Omental fat pad (tissue), 3 donors: ENCODE measurements at regions not wholly inside any gene's neighbourhood (a gene's known extent, or its start where the extent isn't known, plus 50 kb on each side); places are given as distances from the start of the nearest gene placed in this dataset.

Source experiments
- ATAC-seq: fragments of 150-250 bp; one replicate; pipeline ENCODE4 v1.9.1; 2016; ENCODE audit warnings: mild to moderate bottlenecking, moderate library complexity; ENCODE audit not compliant: low FRiP score
- DNase-seq: peaks from one replicate; pipeline ENCODE4 v3.0.0-alpha.2; 2019; ENCODE audit warnings: low spot score
- CTCF ChIP-seq, 3 donors: fragments of 450-650 bp; IDR thresholded peaks; one replicate each; pipeline ENCODE4 v1.5.1; 2016 to 2017; ENCODE audit warnings: antibody characterized with exemption in 3 of 3, mild to moderate bottlenecking in 3 of 3, moderate library complexity in 2 of 3

- TF ChIP-seq CTCF (IDR thresholded peaks at IDR 0.05): no peak
These were observed 154.6 kb downstream of the CYRIA start for GRCh38 chr2:16511041-16511440.

DNA sequence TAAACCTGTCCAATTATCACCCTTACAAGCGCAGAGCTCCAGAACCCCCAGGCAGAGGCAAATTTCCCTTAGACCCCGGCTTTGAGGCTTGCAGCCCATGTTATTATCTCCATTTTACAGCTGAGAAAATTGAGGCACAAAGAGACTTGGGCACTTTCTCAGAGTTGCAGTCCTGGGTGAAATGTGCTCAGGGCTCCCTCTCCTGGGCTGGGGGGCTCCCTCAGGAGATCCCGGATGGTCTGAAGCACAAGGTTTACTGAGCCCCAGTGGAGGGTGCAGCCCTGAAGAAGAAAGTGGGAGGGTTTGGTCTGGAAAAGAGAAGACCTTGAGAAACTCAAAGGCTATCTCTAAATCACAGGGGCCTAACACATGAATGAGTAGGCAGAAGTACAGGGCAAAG is 156.6 kb downstream of the CYRIA start:
- ATAC-seq: no peak
- no peak for DNase-seq
- no peak for TF ChIP-seq CTCF (IDR thresholded peaks at IDR 0.05)

More at GRCh38 chr2:16511041-16511440, 154.6 kb downstream of the CYRIA start:
- ATAC-seq (no peak), DNase-seq (no peak)

DNA sequence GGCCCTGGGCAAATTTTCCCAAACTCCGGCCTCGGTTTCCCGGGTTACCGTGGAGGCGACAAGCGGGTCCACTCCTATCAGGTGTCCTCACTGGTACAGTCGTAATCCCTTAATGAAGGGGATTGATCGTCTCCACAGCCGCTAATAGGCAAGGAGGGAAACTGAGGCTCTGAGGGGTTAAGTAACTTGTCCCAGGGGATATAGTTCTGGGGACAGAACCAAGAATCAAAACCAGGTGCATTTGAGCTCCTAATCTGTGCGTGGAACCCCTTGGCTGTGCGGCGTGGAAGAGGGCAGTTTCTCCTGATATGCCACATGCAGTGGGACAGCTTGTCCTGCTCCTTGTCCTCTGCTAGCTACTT is 157.2 kb downstream of the CYRIA start:
- ATAC-seq (no peak), DNase-seq (no peak)

GRCh38 chr2:16507655-16508489 is 157.8 kb downstream of the CYRIA start:
- ATAC-seq (peak; percentile 79), DNase-seq (no peak)
- TF ChIP-seq CTCF (IDR thresholded peaks at IDR 0.05): no peak

More for the DNA sequence above, 157.2 kb downstream of the CYRIA start:
- TF ChIP-seq CTCF (IDR thresholded peaks at IDR 0.05): no peak

DNA sequence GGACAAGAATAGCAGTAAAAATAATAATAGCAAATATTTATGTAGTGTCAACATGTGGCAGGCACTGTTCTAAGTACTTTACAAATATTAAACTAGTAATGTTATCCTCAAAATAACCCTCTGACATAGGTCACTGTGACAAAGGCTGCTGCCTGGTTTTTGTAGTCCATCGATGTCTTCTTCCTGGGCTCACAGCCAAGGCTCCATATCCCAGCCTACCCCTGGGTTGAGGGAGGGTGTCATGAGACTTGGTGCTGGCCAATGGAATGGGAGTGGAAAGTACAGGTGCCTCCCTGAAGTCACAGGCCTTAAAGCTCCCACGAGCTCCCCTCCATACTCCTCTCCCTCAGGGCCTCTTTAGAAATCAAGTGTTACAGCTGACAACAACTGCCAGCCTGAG is 159.3 kb downstream of the CYRIA start:
- DNase-seq (no peak), ATAC-seq (no peak)
- TF ChIP-seq CTCF (IDR thresholded peaks at IDR 0.05): no peak

DNA sequence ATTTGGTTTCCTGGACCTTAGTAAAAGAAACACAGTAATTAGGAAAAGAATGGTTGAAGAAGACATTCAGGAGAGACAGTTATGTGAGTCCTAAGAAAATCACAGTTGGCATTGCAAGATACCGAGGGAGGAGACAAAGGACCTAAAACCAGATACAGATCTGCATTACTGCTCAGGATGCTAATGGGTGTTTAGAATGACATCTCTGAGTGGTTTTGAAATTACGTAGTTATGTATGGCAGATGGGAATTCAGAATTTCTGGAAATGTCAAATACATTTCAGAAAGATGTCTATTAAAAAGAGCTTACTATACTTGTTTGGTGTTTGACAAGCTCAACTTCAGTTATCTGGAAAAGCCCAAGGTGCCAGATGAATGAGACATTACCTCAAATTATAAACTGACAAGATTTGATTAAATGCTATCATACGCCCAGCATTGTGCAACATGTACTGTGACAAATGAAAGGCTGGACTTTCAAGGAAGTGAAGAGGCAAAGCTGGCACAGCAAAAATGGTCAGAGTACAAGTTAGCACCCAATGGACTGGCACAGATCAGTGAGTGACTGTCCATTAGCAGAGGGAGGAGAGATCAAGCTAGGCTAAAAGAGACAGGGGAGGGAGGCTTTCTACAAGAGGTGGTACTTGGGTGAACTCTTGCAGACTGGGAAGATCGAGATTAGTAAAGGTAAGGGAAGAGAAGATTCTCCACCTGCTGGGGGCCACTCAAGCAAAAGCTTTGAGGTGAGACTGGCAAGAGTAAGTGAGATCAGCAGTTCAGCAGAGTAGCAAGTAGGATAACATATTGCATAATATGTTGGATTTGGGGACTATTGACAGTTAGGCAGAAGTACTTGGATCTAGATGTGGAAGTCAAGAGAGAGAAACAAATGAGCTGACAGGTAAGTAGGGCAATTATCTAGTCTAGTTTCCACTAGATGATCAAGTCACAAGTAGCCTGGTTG is 168.9 kb downstream of the CYRIA start:
- no peak for ATAC-seq

More for the DNA sequence above, 168.9 kb downstream of the CYRIA start:
- DNase-seq: no peak
- no peak for TF ChIP-seq CTCF (IDR thresholded peaks at IDR 0.05)
